ENCODE measurements at regions not wholly inside any gene's neighbourhood (a gene's known extent, or its start where the extent isn't known, plus 50 kb on each side); places are given as distances from the start of the nearest gene placed in this dataset.

DNA sequence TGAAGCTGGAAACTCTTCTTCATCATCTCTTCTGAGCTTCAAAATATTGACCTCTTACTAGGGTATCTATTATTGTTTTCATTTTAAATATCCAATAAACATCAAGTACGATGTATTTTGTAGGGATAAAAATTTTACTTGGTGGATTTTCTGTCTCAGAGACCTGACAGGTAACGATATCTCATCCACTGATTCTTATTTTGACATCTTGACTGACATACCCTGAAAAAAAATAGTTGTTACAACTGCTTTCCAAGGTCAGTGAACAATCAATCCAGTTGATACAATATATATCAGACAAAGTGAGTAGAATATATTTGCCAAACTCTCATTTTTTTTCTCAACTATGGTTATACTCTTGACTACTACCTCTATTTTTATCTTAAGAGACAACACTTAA, 963.7 kb upstream of the CDH2 start:
- 88% methylated on average over 2 of the region's 2 CpGs for WGBS (ENCODE audit: low lambda C conversion rate, missing lambda C conversion rate)
- H3K9me2 ChIP-seq (replicated peaks; ENCODE audit: insufficient read depth), result no peaks in the 10 kb centered on the region
- H3K9me3 ChIP-seq (ENCODE audit: low read depth), result no peaks in the 10 kb centered on the region
- H3K27me3 ChIP-seq, result no peaks in the 10 kb centered on the region
- H4K20me1 ChIP-seq (ENCODE audit: insufficient read depth, poor library complexity, severe bottlenecking), result no peaks in the 10 kb centered on the region
- no peak for TF ChIP-seq EZH2 (IDR thresholded peaks at IDR 0.05; ENCODE audit: borderline replicate concordance)
- TF ChIP-seq, protein P1, sequence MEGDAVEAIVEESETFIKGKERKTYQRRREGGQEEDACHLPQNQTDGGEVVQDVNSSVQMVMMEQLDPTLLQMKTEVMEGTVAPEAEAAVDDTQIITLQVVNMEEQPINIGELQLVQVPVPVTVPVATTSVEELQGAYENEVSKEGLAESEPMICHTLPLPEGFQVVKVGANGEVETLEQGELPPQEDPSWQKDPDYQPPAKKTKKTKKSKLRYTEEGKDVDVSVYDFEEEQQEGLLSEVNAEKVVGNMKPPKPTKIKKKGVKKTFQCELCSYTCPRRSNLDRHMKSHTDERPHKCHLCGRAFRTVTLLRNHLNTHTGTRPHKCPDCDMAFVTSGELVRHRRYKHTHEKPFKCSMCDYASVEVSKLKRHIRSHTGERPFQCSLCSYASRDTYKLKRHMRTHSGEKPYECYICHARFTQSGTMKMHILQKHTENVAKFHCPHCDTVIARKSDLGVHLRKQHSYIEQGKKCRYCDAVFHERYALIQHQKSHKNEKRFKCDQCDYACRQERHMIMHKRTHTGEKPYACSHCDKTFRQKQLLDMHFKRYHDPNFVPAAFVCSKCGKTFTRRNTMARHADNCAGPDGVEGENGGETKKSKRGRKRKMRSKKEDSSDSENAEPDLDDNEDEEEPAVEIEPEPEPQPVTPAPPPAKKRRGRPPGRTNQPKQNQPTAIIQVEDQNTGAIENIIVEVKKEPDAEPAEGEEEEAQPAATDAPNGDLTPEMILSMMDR (IDR thresholded peaks at IDR 0.05; ENCODE audit: poor library complexity), result no peak
- TF ChIP-seq EZH2phosphoT487 (IDR thresholded peaks at IDR 0.05; ENCODE audit: low read depth, severe bottlenecking, unreplicated experiment), result no peak
- no peak for DNase-seq (ENCODE audit: low spot score)
- no peak overlapping the region for H3K4me2 ChIP-seq
- no peak overlapping the region for H3K4me3 ChIP-seq
- no peak overlapping the region for H2AFZ ChIP-seq
- no peak overlapping the region for H3K27ac ChIP-seq
- H3K36me3 ChIP-seq (replicated peaks; ENCODE audit: insufficient read depth, low read depth), result no peaks in the 10 kb centered on the region
- H3K4me1 ChIP-seq (ENCODE audit: insufficient read depth), result no peaks in the 10 kb centered on the region
- H3K79me2 ChIP-seq, result no peaks in the 10 kb centered on the region

DNA sequence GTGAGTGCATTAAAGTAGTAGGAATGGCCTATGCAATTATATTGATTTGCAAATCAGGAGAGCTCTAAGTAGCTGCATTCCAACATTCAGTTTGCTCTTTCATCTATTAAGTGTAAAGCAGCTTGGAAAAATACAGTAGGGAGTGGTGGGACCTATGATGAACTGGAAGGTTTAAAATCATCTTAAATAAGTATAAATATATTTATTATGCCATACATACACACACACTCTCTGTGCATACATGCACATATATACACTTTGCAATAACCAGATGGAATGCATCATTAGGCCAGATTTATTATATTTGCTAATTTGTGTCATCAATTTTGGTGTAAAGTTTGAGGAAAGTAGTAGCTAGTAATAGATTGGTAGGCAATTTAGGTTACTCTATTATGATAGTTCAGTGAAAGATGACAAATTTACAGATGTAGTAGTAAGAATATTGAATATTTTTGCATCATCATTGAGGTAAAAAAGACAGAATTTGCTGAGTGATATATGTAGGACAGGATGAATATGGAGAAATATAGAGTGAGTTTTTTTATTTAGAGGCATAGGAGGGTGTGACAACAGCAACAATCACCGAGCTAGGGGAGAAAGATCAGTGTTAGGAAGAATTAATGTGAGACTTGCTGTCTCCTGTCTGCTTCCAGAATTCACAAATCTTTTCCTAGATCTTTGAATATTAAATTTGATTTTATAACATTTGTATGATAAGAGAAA, 961.0 kb upstream of the CDH2 start:
- no peak overlapping the region for H2AFZ ChIP-seq
- no peaks in the 10 kb centered on the region for H3K9me3 ChIP-seq (ENCODE audit: low read depth)
- H3K79me2 ChIP-seq, result no peaks in the 10 kb centered on the region
- no peaks in the 10 kb centered on the region for H3K4me1 ChIP-seq (ENCODE audit: insufficient read depth)
- H3K4me2 ChIP-seq, result no peak overlapping the region
- TF ChIP-seq, protein P1 (IDR thresholded peaks at IDR 0.05; ENCODE audit: poor library complexity), result no peak
- no peak for TF ChIP-seq EZH2 (IDR thresholded peaks at IDR 0.05; ENCODE audit: borderline replicate concordance)
- TF ChIP-seq EZH2phosphoT487 (IDR thresholded peaks at IDR 0.05; ENCODE audit: low read depth, severe bottlenecking, unreplicated experiment), result no peak
- H3K4me3 ChIP-seq, result no peak overlapping the region
- WGBS (ENCODE audit: low lambda C conversion rate, missing lambda C conversion rate), result 92% methylated on average over 1 of the region's 1 CpG
- no peaks in the 10 kb centered on the region for H4K20me1 ChIP-seq (ENCODE audit: insufficient read depth, poor library complexity, severe bottlenecking)
- H3K9me2 ChIP-seq (replicated peaks; ENCODE audit: insufficient read depth), result no peaks in the 10 kb centered on the region
- H3K27ac ChIP-seq, result no peak overlapping the region
- H3K36me3 ChIP-seq (replicated peaks; ENCODE audit: insufficient read depth, low read depth), result no peaks in the 10 kb centered on the region
- H3K27me3 ChIP-seq, result no peaks in the 10 kb centered on the region
- DNase-seq (ENCODE audit: low spot score), result no peak

DNA sequence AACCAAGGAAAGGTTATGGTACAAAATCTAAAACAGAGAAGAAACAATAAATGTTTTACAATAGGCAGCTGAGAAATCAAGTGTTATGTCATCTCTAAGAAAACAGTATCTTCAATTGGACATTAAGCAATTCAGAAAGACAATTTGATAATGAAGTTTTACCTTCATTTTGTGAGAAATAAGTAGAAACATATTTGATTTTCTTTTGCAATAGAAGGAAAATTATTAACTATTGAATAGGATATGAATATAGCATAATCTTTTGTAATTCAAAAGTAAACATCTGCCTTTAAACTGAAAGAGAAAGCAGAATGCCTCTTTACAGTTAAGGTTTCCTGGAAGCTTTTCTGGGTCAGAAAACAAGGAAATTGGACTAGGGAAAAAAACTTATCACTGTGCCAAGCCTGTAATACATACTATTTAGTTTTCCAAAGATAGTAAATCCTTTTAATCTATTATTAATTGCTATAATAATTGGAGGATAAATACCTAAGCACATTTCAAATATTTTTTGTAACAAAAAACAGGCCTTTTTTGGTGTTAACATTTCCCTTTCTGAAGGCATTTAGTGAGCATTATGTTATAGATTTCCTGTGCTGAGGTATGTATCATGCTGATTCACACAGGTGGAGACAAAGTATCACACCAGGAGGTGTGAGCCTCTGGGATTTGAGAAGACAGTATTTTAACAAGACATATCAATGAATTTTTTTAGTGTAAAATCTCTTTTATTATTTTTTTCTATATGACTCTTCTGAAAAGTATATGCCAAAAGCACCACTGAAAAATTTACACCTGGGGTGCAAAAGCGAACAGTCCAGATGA, 947.0 kb upstream of the CDH2 start:
- no peak for DNase-seq (ENCODE audit: low spot score)
- Histone ChIP-seq H3K4me2 (no peak overlapping the region), H3K4me1 (ENCODE audit: insufficient read depth) (no peaks in the 10 kb centered on the region), H2AFZ (no peak overlapping the region), H3K27ac (no peak overlapping the region), H3K27me3 (no peaks in the 10 kb centered on the region), H3K79me2 (no peaks in the 10 kb centered on the region), H3K4me3 (no peak overlapping the region), H4K20me1 (ENCODE audit: insufficient read depth, poor library complexity, severe bottlenecking) (no peaks in the 10 kb centered on the region), H3K9me2 (replicated peaks; ENCODE audit: insufficient read depth) (no peaks in the 10 kb centered on the region), H3K36me3 (replicated peaks; ENCODE audit: insufficient read depth, low read depth) (no peaks in the 10 kb centered on the region), H3K9me3 (ENCODE audit: low read depth) (no peaks in the 10 kb centered on the region)
- TF ChIP-seq EZH2phosphoT487 (IDR thresholded peaks at IDR 0.05; ENCODE audit: low read depth, severe bottlenecking, unreplicated experiment) (no peak), EZH2 (IDR thresholded peaks at IDR 0.05; ENCODE audit: borderline replicate concordance) (no peak)
- TF ChIP-seq, protein P1 (IDR thresholded peaks at IDR 0.05; ENCODE audit: poor library complexity), result no peak
- WGBS (ENCODE audit: low lambda C conversion rate, missing lambda C conversion rate), result 79% methylated on average over 1 of the region's 1 CpG

All from hepatocyte (in vitro differentiated cells).